ENCODE measurements at regions not wholly inside any gene's neighbourhood (a gene's known extent, or its start where the extent isn't known, plus 50 kb on each side); places are given as distances from the start of the nearest gene placed in this dataset.
"Not testable (repeated sequence)": the region's sequence is repeated elsewhere in the genome, so short reads cannot be mapped to it uniquely, and the experiment has no call there.

GRCh38 chr16:29137461-29137860, 152.6 kb downstream of the LAT start:
- H3K27ac Mint-ChIP-seq; H3K36me3 Mint-ChIP-seq (ENCODE audit: insufficient read depth in 2 of 2); ATAC-seq (replicated peaks in 1 of 2); DNase-seq; H3K4me3 Mint-ChIP-seq; H3K9me3 Mint-ChIP-seq; H3K27me3 Mint-ChIP-seq (ENCODE audit: low read depth): not testable (repeated sequence)
- peaks cover 11% of the 10 kb centered on the region for H3K4me1 Mint-ChIP-seq (ENCODE audit: low read depth)

GRCh38 chr16:29136916-29137315, 152.1 kb downstream of the LAT start:
- not testable (repeated sequence) for H3K27ac Mint-ChIP-seq

DNA sequence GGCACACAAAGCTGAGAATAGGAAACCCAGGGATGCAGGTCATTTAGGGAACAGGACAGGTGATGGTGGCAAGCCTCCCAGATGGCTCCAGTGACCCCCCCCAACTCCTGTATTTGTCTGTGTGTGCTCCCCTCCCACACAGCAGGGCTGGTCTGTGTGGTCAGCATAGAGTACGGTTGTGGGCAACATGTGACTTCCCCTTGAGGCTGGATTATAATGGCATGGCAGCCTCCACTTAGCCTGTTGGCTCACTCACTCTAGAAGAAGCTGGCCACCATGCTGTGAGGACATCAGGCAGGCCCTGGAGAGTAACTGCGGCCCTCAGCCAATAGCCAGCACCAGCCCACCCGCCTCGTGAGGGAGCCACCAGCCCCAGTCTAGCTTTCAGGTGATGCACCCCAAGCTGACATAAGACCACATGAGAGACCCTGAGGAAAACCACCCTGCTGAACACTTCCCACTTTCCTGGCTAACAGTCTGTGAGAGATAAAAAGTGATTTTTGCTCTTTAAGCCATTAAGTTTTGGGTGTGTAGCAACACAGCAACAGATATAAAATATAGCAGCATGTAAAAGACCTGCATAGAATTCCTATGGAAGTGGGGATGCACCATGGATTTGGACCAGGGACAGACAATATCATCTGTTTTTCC, 151.3 kb downstream of the LAT start:
- not testable (repeated sequence) for H3K9me3 Mint-ChIP-seq; H3K4me3 Mint-ChIP-seq; ATAC-seq (replicated peaks in 1 of 2); H3K27ac Mint-ChIP-seq; H3K27me3 Mint-ChIP-seq (ENCODE audit: low read depth); DNase-seq; H3K36me3 Mint-ChIP-seq (ENCODE audit: insufficient read depth in 2 of 2)
- H3K4me1 Mint-ChIP-seq (ENCODE audit: low read depth), result peaks cover 11% of the 10 kb centered on the region

More at GRCh38 chr16:29136916-29137315, 152.1 kb downstream of the LAT start:
- H3K4me3 Mint-ChIP-seq; H3K27me3 Mint-ChIP-seq (ENCODE audit: low read depth); ATAC-seq (replicated peaks in 1 of 2); DNase-seq; H3K36me3 Mint-ChIP-seq (ENCODE audit: insufficient read depth in 2 of 2); H3K9me3 Mint-ChIP-seq: not testable (repeated sequence)
- peaks cover 11% of the 10 kb centered on the region for H3K4me1 Mint-ChIP-seq (ENCODE audit: low read depth)

DNA sequence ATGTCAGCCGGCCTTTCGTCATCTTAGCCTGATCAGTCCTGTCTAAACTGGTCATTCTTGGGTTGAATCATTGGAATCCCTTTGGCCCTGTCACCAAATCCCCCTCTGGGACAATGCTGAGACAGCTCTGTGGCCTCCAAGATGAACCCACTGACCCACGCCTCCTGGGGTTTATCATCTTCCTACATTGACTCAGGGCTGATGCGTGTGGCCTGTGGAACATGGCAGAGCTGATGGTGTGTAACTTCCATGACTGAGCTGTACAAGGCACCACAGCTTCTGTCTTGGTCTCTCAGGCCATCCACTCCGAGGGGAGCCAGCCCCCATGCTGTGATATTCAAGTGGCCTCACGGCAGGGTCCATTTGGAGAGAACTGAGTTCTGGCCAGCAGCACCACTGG, 150.2 kb downstream of the LAT start:
- DNase-seq; H3K4me3 Mint-ChIP-seq; H3K27ac Mint-ChIP-seq; H3K27me3 Mint-ChIP-seq (ENCODE audit: low read depth); H3K36me3 Mint-ChIP-seq (ENCODE audit: insufficient read depth in 2 of 2); H3K9me3 Mint-ChIP-seq: not testable (repeated sequence)
- H3K4me1 Mint-ChIP-seq (ENCODE audit: low read depth), result peaks cover 11% of the 10 kb centered on the region
- peak in 1 of 2 donors; percentile 35 for ATAC-seq (replicated peaks in 1 of 2)

GRCh38 chr16:29133681-29134430, 149.0 kb downstream of the LAT start:
- H3K4me1 Mint-ChIP-seq (ENCODE audit: low read depth), result peaks cover 11% of the 10 kb centered on the region
- H3K36me3 Mint-ChIP-seq (ENCODE audit: insufficient read depth in 2 of 2); DNase-seq; H3K9me3 Mint-ChIP-seq; ATAC-seq (replicated peaks in 1 of 2); H3K27me3 Mint-ChIP-seq (ENCODE audit: low read depth); H3K4me3 Mint-ChIP-seq; H3K27ac Mint-ChIP-seq: not testable (repeated sequence)

DNA sequence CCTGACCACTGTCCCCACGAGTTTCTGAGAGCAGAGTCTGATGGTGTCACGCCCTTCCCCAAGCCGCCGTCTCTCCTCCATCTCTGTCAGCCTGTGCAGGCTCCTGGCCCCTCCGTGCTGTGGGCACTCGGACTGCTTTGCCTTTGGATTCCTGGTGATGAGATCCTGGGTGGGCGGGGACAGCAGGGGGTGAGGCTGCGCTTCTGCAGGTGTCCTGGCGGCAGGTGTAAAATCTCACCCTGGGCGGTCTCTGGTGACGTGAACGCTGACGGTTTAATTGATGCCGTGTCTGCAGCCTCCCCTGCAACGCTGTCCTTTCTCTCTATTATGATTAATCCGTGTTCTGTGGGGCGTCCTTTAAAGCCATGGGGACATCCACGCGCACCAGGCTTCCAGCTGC, 148.0 kb downstream of the LAT start:
- not testable (repeated sequence) for ATAC-seq (replicated peaks in 1 of 2); H3K27ac Mint-ChIP-seq; DNase-seq; H3K27me3 Mint-ChIP-seq (ENCODE audit: low read depth); H3K4me3 Mint-ChIP-seq; H3K9me3 Mint-ChIP-seq; H3K36me3 Mint-ChIP-seq (ENCODE audit: insufficient read depth in 2 of 2)
- peaks cover 11% of the 10 kb centered on the region for H3K4me1 Mint-ChIP-seq (ENCODE audit: low read depth)

DNA sequence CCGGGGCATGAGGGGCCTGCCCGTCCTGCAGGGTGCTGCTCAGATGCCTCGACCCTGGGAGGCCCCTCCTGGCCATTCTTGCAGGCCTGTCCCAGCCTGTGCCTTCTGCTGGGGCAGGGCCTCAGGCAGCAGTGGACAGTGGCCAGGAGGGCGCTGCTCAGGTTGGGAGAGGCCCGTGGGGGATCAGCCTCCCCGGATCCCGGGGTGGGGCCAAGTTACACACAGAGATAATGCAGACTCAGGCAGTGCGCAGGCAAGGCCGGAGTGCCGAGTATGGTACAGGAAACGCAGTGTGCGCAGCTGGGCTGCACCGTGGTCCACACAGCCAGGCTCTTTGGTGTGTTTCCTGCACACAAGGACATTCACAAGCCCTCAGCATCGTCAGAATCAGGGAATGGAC, 147.6 kb downstream of the LAT start:
- H3K27ac Mint-ChIP-seq; H3K9me3 Mint-ChIP-seq; H3K4me3 Mint-ChIP-seq; H3K4me1 Mint-ChIP-seq (ENCODE audit: low read depth); H3K27me3 Mint-ChIP-seq (ENCODE audit: low read depth); DNase-seq; H3K36me3 Mint-ChIP-seq (ENCODE audit: insufficient read depth in 2 of 2); ATAC-seq (replicated peaks in 1 of 2): not testable (repeated sequence)

GRCh38 chr16:29130901-29131851, 146.3 kb downstream of the LAT start:
- DNase-seq; H3K36me3 Mint-ChIP-seq (ENCODE audit: insufficient read depth in 2 of 2); H3K4me3 Mint-ChIP-seq; H3K27ac Mint-ChIP-seq; H3K27me3 Mint-ChIP-seq (ENCODE audit: low read depth); ATAC-seq (replicated peaks in 1 of 2); H3K9me3 Mint-ChIP-seq; H3K4me1 Mint-ChIP-seq (ENCODE audit: low read depth): not testable (repeated sequence)

GRCh38 chr16:29130131-29130711, 145.4 kb downstream of the LAT start:
- not testable (repeated sequence) for DNase-seq; ATAC-seq (replicated peaks in 1 of 2); H3K36me3 Mint-ChIP-seq (ENCODE audit: insufficient read depth in 2 of 2)

GRCh38 chr16:29129458-29130038, 144.7 kb downstream of the LAT start:
- not testable (repeated sequence) for H3K27me3 Mint-ChIP-seq (ENCODE audit: low read depth); DNase-seq; H3K4me3 Mint-ChIP-seq; ATAC-seq (replicated peaks in 1 of 2); H3K36me3 Mint-ChIP-seq (ENCODE audit: insufficient read depth in 2 of 2); H3K9me3 Mint-ChIP-seq; H3K27ac Mint-ChIP-seq
- peaks cover 18% of the 10 kb centered on the region for H3K4me1 Mint-ChIP-seq (ENCODE audit: low read depth)

More at GRCh38 chr16:29130131-29130711, 145.4 kb downstream of the LAT start:
- H3K4me3 Mint-ChIP-seq; H3K27ac Mint-ChIP-seq; H3K9me3 Mint-ChIP-seq; H3K27me3 Mint-ChIP-seq (ENCODE audit: low read depth): not testable (repeated sequence)
- H3K4me1 Mint-ChIP-seq (ENCODE audit: low read depth), result peaks cover 14% of the 10 kb centered on the region

DNA sequence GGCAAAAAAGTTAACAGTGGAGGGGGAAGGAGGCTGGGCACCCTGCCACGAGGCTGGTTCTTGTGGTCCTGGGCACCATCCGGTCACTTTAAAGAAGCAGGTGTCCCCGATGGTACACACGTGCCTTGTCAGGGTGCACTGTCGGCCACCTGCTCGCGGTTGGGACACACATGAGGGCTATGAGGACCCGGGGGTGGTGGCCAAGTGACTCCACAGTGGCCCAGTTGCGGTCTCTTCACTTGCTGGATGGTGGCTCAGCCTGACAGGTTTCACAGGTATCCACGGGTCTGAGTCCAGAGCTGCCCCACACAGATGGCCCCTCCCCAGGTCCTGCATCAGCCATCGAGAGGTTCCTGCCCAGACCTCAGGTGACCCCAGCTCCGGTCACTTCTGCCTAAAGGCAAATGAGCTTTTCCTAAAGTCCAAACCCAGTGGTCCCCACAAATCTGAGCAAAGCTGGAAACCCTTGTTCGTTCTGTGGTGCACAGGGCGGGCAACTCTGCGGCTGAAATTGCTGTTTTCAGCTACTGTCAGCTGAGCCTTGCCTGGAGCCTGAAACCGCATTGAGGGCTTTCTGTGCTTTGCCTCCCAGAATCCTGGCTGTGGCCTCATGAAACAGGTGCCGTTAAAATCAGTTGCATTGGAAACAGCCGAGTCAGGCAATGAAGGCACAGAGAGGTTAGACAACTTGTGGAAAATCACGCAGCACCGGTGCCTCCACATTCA, 144.0 kb downstream of the LAT start:
- peaks cover 18% of the 10 kb centered on the region for H3K4me1 Mint-ChIP-seq (ENCODE audit: low read depth)
- DNase-seq; H3K9me3 Mint-ChIP-seq; ATAC-seq (replicated peaks in 1 of 2); H3K36me3 Mint-ChIP-seq (ENCODE audit: insufficient read depth in 2 of 2); H3K4me3 Mint-ChIP-seq; H3K27ac Mint-ChIP-seq; H3K27me3 Mint-ChIP-seq (ENCODE audit: low read depth): not testable (repeated sequence)

- H3K9me3 Mint-ChIP-seq; H3K4me3 Mint-ChIP-seq; H3K27ac Mint-ChIP-seq; ATAC-seq (replicated peaks in 1 of 2); H3K36me3 Mint-ChIP-seq (ENCODE audit: insufficient read depth in 2 of 2); H3K27me3 Mint-ChIP-seq (ENCODE audit: low read depth); DNase-seq: not testable (repeated sequence)
- peaks cover 18% of the 10 kb centered on the region for H3K4me1 Mint-ChIP-seq (ENCODE audit: low read depth)
Measured at GRCh38 chr16:29127806-29128420, 143.1 kb downstream of the LAT start.

All from activated T-cell treated with anti-CD3 and anti-CD28 coated beads, Interleukin-2, amount 50 U/mL, for 72 hours (primary cell).